NB4 (cell line): ENCODE measurements at regions not wholly inside any gene's neighbourhood (a gene's known extent, or its start where the extent isn't known, plus 50 kb on each side); places are given as distances from the start of the nearest gene placed in this dataset.

Experiments
- DNase-seq: peaks from one replicate; pipeline ENCODE4 v3.0.0; 2010; ENCODE audit warnings: low read depth
- H3K4me3 ChIP-seq: one replicate; pipeline ENCODE4 v1.5.1; 2011; ENCODE audit warnings: mild to moderate bottlenecking, low read depth, low read length, moderate library complexity
- CTCF ChIP-seq: IDR thresholded peaks from one replicate; pipeline ENCODE4 v1.5.1; 2012; ENCODE audit warnings: low read depth, low read length
- MAX ChIP-seq: IDR thresholded peaks from 2 replicates; pipeline ENCODE4 v1.6.1; 2011; ENCODE audit warnings: low read depth, low read length
- MYC ChIP-seq: IDR thresholded peaks from 2 replicates; pipeline ENCODE4 v1.6.1; 2011; ENCODE audit warnings: low read depth, low read length
- POLR2A ChIP-seq: IDR thresholded peaks from 2 replicates; pipeline ENCODE4 v1.6.1; 2011; ENCODE audit warnings: mild to moderate bottlenecking; ENCODE audit not compliant: insufficient read length; ENCODE audit errors: extremely low read depth

- TF ChIP-seq MYC = no peak
- TF ChIP-seq CTCF = no peak
- TF ChIP-seq POLR2A = no peak
- no peak for TF ChIP-seq MAX
- H3K4me3 ChIP-seq = no peak overlapping the region
- DNase-seq = no peak
Measured at GRCh38 chr2:599601-600000, 77.6 kb downstream of the TMEM18 start.

GRCh38 chr2:598058-598802, 79.0 kb downstream of the TMEM18 start:
- DNase-seq = no peak
- H3K4me3 ChIP-seq = no peak overlapping the region
- TF ChIP-seq POLR2A (no peak), MAX (no peak), MYC (no peak), CTCF (no peak)

GRCh38 chr2:595831-596592, 81.2 kb downstream of the TMEM18 start:
- TF ChIP-seq POLR2A (no peak), MAX (no peak), MYC (no peak), CTCF (no peak)
- no peak for DNase-seq
- no peak overlapping the region for H3K4me3 ChIP-seq

- TF ChIP-seq MAX = no peak
- no peak for TF ChIP-seq POLR2A
- no peak for TF ChIP-seq MYC
- TF ChIP-seq CTCF = no peak
- DNase-seq = no peak
- H3K4me3 ChIP-seq = no peak overlapping the region
Measured at GRCh38 chr2:595141-595815, 81.9 kb downstream of the TMEM18 start.

- DNase-seq = no peak
- TF ChIP-seq CTCF = no peak
- no peak for TF ChIP-seq POLR2A
- no peak for TF ChIP-seq MYC
- TF ChIP-seq MAX = no peak
- H3K4me3 ChIP-seq = no peak overlapping the region
Measured at GRCh38 chr2:594297-594949, 82.8 kb downstream of the TMEM18 start.
